GM23248 (cell line): ENCODE measurements at regions not wholly inside any gene's neighbourhood (a gene's known extent, or its start where the extent isn't known, plus 50 kb on each side); places are given as distances from the start of the nearest gene placed in this dataset.
"Not testable (repeated sequence)": the region's sequence is repeated elsewhere in the genome, so short reads cannot be mapped to it uniquely, and the experiment has no call there.

Experiments used
- EZH2 ChIP-seq: fragments of 200-600 bp; sonication (generic); IDR thresholded peaks from 2 replicates; pipeline ENCODE4 v1.6.1; 2018; ENCODE audit warnings: antibody characterized with exemption, mild to moderate bottlenecking; ENCODE audit not compliant: insufficient read depth, poor library complexity, severe bottlenecking
- EZH2phosphoT487 ChIP-seq: fragments of 200-600 bp; sonication (generic); IDR thresholded peaks from 2 replicates; pipeline ENCODE4 v1.6.1; 2018; ENCODE audit warnings: antibody characterized with exemption, moderate library complexity, mild to moderate bottlenecking, low read depth; ENCODE audit not compliant: insufficient read depth

DNA sequence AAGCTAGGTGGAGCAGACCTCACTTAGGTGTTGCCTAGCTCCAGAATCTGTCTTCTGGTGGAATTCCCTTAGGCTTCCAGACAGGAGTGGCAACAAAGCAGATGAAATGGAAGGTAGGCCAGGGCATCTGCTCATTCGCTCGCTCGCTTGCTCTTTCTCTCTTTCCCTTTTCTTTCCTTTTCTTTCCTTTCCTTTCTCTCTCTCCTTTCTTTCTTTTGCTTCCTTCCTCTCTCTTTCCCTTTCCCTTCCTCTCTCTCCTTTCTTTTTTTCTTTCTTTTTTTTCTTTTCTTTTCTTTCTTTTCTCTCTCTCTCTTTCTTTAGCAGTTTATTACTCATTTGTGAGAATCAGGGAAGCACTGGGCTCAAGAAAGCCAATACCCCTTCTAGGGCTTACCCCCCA lies 56.1 kb upstream of the NBPF19 start:
- TF ChIP-seq EZH2, EZH2phosphoT487: not testable (repeated sequence)
